ENCODE measurements at regions not wholly inside any gene's neighbourhood (a gene's known extent, or its start where the extent isn't known, plus 50 kb on each side); places are given as distances from the start of the nearest gene placed in this dataset.
"Not testable (repeated sequence)": the region's sequence is repeated elsewhere in the genome, so short reads cannot be mapped to it uniquely, and the experiment has no call there.

DNA sequence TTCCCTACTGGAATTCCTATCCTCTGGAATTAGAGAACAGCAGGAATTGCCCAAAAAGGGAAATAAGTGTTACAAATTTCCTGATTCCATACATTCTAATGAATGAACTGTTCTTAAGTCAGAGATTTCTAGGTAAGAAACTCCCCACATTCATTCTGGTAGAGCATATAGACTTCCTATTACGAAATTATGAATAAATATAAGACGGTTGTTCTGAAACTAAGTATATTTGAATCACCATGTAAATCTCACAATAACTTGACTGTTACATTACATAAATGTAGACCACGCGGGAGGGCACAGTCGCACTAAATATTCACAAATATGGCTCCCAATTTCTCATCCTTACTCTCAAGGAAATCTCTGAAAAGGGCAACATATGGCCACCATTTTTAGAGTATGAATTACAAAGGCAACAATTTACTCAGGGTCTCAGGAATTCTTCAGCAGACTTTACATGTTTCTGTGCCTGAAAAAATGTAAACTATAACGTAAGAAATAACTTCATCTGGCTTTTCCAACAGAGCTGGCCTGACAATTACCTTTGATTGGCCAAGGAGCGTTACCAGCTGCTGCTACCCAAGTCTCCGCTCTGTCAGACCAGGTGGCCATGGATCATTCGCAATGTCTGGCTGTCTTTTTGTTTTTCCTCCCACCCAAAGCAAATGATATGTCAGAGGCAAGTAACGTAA, 115.8 kb downstream of the MPP7 start:
- H3K9me3 Mint-ChIP-seq (ENCODE audit: low read depth), result no peaks in the 10 kb centered on the region
- ChIA-PET CTCF (interaction anchor here (0.7 kb wide), 1 partner anchor 37 kb away, joined by 3 read pairs; no protein-coding TSS in a partner anchor), POLR2A (no interaction called here)
- no peak overlapping the region for H3K4me3 Mint-ChIP-seq
- H3K36me3 Mint-ChIP-seq (ENCODE audit: low read depth), result peaks cover 3% of the 10 kb centered on the region
- no peak for ATAC-seq
- H3K4me1 Mint-ChIP-seq, result peaks cover 16% of the 10 kb centered on the region
- DNase-seq, result no peak
- no peak overlapping the region for H3K27ac Mint-ChIP-seq
- intact Hi-C loops (cut with DNase I, micrococcal nuclease), result no loop called here
- H3K27me3 Mint-ChIP-seq, result no peaks in the 10 kb centered on the region

DNA sequence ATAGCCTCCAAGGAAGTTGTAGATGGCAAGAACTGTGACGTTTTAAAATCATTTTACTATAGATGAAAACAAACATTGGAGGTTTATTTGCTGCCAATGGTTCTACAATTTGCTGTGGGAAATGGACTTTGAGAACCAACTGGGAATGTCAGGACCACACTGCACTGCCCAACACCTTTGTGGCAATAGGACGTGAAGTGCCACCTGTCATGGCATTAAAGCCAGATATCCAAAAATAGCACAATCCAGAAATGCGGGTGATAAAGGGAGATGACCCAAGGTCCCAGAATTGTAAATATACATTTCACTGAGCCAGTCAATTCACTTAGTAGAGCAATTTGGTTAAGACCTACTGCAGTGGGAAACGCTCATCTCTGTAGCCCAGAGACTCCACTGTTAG, 116.4 kb downstream of the MPP7 start:
- ATAC-seq (no peak), DNase-seq (no peak)
- ChIA-PET CTCF (interaction anchor here (0.7 kb wide), 1 partner anchor 37 kb away, joined by 3 read pairs; no protein-coding TSS in a partner anchor), POLR2A (no interaction called here)
- H3K4me3 Mint-ChIP-seq, result no peak overlapping the region
- H3K36me3 Mint-ChIP-seq (ENCODE audit: low read depth), result peaks cover 3% of the 10 kb centered on the region
- H3K4me1 Mint-ChIP-seq, result peaks cover 16% of the 10 kb centered on the region
- no peaks in the 10 kb centered on the region for H3K9me3 Mint-ChIP-seq (ENCODE audit: low read depth)
- no peak overlapping the region for H3K27ac Mint-ChIP-seq
- H3K27me3 Mint-ChIP-seq, result no peaks in the 10 kb centered on the region
- intact Hi-C loops (cut with DNase I, micrococcal nuclease), result no loop called here

DNA sequence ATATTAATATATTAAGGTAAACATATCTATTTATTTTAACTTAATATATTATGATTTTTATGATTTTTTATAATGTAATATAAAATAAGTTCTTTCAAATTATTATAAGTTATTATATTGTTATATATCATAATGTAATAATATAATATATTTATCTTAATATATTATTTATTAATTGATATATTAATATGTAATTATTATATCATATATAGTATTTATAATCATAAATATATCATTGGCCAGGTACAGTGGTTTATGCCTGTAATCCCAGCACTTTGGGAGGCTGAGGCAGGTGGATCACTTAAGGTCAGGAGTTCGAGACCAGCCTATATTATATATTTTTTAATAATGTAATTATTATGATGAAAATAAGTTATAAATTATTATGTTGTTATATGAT, 118.1 kb downstream of the MPP7 start:
- peaks cover 5% of the 10 kb centered on the region for H3K4me1 Mint-ChIP-seq
- no peaks in the 10 kb centered on the region for H3K36me3 Mint-ChIP-seq (ENCODE audit: low read depth)
- ATAC-seq (no peak), DNase-seq (no peak)
- H3K27ac Mint-ChIP-seq, result no peak overlapping the region
- H3K27me3 Mint-ChIP-seq, result no peaks in the 10 kb centered on the region
- ChIA-PET POLR2A (no interaction called here), CTCF (interaction anchor here (1.3 kb wide), 1 partner anchor 57 kb away, joined by 8 read pairs; no protein-coding TSS in a partner anchor)
- no peak overlapping the region for H3K4me3 Mint-ChIP-seq
- intact Hi-C loops (cut with DNase I, micrococcal nuclease), result no loop called here
- no peaks in the 10 kb centered on the region for H3K9me3 Mint-ChIP-seq (ENCODE audit: low read depth)

DNA sequence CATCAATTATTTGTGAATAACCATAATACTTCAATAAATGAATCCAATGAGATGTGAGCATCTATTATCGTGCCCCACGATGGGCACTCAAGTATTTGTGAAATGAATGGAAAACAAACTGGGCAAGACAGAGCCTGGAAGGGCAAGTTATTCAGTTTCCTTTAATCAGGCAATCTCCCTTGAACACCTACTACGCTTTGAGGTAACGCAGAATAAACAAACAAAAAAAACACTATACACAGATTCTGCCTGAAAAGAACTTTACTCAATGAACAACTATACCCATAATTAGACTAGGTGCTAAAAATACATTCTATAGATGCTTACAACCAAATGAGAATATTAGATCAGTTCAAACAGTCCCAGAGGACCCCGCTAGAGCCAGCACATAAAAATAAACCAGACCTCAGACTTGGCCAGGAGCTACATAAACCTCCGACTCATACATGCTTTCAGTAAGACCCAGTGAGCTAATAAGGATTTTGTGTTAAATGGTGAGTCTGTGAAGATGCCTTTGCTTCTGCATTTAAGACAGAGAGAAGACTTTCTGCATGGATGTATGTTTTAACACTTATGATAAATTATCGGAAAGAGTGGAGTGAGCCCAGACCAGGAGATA, 121.3 kb downstream of the MPP7 start:
- DNase-seq (no peak), ATAC-seq (no peak)
- ChIA-PET POLR2A (no interaction called here), CTCF (interaction anchor here (0.8 to 1.4 kb wide), 2 partner anchors 60 to 66 kb away, joined by 3 to 4 read pairs; no protein-coding TSS in a partner anchor)
- Mint-ChIP-seq H3K4me1 (peaks cover 25% of the 10 kb centered on the region), H3K27ac (no peak overlapping the region), H3K4me3 (no peak overlapping the region), H3K27me3 (no peaks in the 10 kb centered on the region), H3K9me3 (ENCODE audit: low read depth) (no peaks in the 10 kb centered on the region), H3K36me3 (ENCODE audit: low read depth) (no peaks in the 10 kb centered on the region)
- intact Hi-C loops (cut with DNase I, micrococcal nuclease), result loop anchor here in 1 of 2 experiments (2.0 kb wide), 1 partner anchor 199 kb away; no protein-coding TSS in a partner anchor

DNA sequence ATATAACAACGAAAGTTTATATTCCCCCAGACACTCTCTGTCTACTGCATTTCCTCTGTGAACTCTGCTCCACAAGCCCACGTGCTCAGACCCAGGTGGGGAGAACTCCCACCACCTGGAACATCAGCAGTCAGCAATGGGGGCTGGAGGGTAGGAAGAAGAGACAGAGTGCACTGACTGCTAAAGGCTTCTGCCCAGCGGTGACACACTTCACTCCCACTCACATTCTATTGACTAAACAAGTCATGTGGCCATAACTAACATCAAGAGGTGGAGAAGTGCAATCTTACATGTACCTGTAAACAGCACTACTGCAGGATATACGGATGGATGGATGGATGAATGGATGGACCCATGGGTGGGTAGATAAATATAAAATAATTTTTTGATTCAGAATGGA, 122.2 kb downstream of the MPP7 start:
- Mint-ChIP-seq H3K36me3 (ENCODE audit: low read depth) (no peaks in the 10 kb centered on the region), H3K4me3 (no peak overlapping the region), H3K9me3 (ENCODE audit: low read depth) (no peaks in the 10 kb centered on the region), H3K27me3 (no peaks in the 10 kb centered on the region), H3K4me1 (peaks cover 32% of the 10 kb centered on the region), H3K27ac (no peak overlapping the region)
- DNase-seq (peak; percentile 25), ATAC-seq (peak; percentile 37)
- intact Hi-C loops (cut with DNase I, micrococcal nuclease), result no loop called here
- ChIA-PET POLR2A (no interaction called here), CTCF (interaction anchor here (0.7 to 1.4 kb wide), 2 partner anchors 61 to 213 kb away, joined by 3 to 4 read pairs; no protein-coding TSS in a partner anchor)

DNA sequence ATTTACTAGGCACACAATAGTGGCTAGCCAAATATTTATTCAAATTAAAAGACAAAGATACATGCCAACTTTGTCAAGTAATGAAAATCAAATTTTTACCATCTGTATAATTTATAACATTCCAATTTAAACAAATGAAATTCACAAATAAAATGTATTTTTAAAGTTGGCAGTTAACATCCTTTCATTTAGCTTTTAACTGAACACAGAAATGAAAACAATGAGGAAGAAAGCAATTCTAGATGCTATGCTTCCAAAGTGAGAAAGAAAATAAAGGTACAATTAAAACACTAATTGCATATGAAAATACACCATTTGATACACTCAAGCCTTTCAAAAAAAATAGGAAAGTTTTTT, 123.1 kb downstream of the MPP7 start:
- Mint-ChIP-seq H3K36me3 (ENCODE audit: low read depth) (peaks cover under 1% of the 10 kb centered on the region), H3K27me3 (no peaks in the 10 kb centered on the region), H3K4me3 (no peak overlapping the region), H3K9me3 (ENCODE audit: low read depth) (no peaks in the 10 kb centered on the region), H3K4me1 (peaks cover 36% of the 10 kb centered on the region), H3K27ac (no peak overlapping the region)
- DNase-seq (no peak), ATAC-seq (no peak)
- intact Hi-C loops (cut with DNase I, micrococcal nuclease), result loop anchor here (1.0 to 5.0 kb wide), 11 partner anchors 39 to 1077 kb away; partner anchors contain the start of genes ANKRD26 (in 1 of the 2) and MPP7 (in 1 of the 2)
- ChIA-PET POLR2A (interaction anchor here (0.6 kb wide), 1 partner anchor 439 kb away, joined by 3 read pairs; no protein-coding TSS in a partner anchor), CTCF (interaction anchor here (0.6 to 2.3 kb wide), 20 partner anchors 11 to 475 kb away, joined by 3 to 12 read pairs (median 4); partner anchors contain the start of gene MPP7)

DNA sequence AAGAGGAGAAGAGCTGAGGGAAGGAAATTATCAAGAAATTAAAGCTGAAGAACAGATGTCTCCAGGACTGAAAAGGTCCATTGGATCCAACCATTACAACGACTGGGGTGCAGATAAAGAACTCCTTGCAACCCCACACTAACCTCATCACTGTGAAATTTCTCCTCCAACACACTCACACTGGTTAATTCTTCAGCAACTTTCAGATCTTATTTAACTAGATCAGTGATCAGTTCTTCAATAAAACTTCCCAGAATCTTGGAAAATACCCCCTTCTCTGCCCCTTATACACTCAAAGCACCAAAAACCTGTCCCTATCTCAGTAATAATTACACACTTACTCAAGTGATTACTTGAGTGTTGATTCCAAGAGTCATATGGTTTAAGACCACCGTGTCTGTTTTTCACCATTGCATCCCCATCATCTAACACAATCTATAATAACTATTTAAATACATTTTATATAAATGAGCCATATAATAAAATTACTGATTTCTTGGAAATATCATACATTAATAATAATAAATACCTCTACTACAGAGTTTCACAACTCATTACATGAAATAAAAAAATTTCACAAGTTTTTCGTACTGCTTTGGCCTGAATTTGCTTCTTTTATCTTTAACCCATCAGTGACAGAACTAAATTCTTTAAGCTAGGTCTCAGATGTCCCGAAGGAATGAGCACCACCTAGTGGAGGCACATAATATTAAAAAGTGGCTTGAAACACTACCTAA, 123.7 kb downstream of the MPP7 start:
- intact Hi-C loops (cut with DNase I, micrococcal nuclease), result loop anchor here (1.0 to 5.0 kb wide), 11 partner anchors 40 to 1077 kb away; partner anchors contain the start of genes ANKRD26 (in 1 of the 2) and MPP7 (in 1 of the 2)
- Mint-ChIP-seq H3K9me3 (ENCODE audit: low read depth) (no peaks in the 10 kb centered on the region), H3K27ac (peak overlapping the region; percentile 97), H3K4me1 (peaks cover 36% of the 10 kb centered on the region), H3K36me3 (ENCODE audit: low read depth) (peaks cover 3% of the 10 kb centered on the region), H3K4me3 (peak overlapping the region; percentile 43), H3K27me3 (no peaks in the 10 kb centered on the region)
- ChIA-PET CTCF (interaction anchor here (0.6 to 2.3 kb wide), 23 partner anchors 11 to 475 kb away, joined by 3 to 12 read pairs (median 4); partner anchors contain the start of gene MPP7), POLR2A (interaction anchor here (0.6 to 0.7 kb wide), 2 partner anchors 11 to 439 kb away, joined by 3 to 4 read pairs; no protein-coding TSS in a partner anchor)
- ATAC-seq (peak; percentile 28), DNase-seq (peak; percentile 51)

DNA sequence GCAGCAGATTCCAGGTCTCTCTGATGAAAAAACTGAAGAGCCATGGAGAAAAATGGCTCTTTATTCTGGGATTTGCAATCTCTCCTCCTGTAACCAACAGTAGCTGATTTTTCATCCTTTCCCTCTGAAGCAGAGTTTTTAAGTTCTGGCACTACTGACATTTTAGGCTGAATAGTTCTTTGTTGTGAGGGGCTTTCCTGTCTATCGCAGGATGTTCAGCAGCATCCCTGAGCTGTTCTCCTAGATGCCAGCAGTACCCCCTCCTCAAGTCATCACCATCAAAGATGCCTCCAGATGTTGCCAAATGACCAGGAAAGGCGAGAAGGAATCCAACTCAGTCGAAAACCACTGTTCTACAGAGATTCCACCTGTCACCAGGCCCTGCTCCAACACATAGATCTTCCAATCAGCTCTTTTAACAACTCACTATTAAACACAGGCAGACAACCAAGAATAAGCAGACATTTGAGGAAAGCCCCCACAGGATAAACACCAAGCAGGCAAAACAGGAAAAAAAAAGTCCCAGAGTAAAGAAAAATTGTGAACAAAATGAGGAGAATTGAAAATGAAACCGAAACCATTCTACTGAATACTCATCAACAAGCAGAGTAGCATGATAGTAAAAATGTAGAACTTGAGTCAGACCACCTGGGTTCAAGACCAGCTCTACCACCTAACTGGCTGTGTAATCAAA, 124.8 kb downstream of the MPP7 start:
- ATAC-seq (peak; percentile 87), DNase-seq (peak; percentile 28)
- intact Hi-C loops (cut with DNase I, micrococcal nuclease), result loop anchor here (1.0 to 5.0 kb wide), 11 partner anchors 41 to 1076 kb away; partner anchors contain the start of genes ANKRD26 (in 1 of the 2) and MPP7 (in 1 of the 2)
- ChIA-PET CTCF (interaction anchor here (0.7 to 2.3 kb wide), 10 partner anchors 10 to 441 kb away, joined by 3 to 12 read pairs (median 4); no protein-coding TSS in a partner anchor), POLR2A (interaction anchor here (0.7 kb wide), 1 partner anchor 10 kb away, joined by 4 read pairs; no protein-coding TSS in a partner anchor)
- Mint-ChIP-seq H3K27me3 (no peaks in the 10 kb centered on the region), H3K27ac (peak overlapping the region; percentile 97), H3K9me3 (ENCODE audit: low read depth) (no peaks in the 10 kb centered on the region), H3K4me3 (peak overlapping the region; percentile 73), H3K36me3 (ENCODE audit: low read depth) (peaks cover 3% of the 10 kb centered on the region), H3K4me1 (peaks cover 38% of the 10 kb centered on the region)

DNA sequence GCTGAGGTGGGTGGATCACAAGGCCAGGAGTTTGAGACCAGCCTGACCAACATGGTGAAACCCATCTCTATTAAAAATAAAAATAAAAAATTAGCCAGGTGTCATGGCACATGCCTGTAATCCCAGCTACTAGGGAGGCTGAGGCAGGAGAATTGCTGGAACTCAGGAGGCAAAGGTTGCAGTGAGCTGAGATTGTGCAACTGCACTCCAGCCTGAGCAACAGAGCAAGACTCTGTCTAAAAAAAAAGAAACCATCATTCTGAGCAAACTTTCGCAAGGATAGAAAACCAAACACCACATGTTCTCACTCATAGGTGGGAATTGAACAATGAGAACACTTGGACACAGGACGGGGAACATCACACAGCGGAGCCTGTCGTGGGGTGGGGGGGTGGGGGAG, 126.4 kb downstream of the MPP7 start:
- DNase-seq; CTCF ChIA-PET; H3K4me3 Mint-ChIP-seq; POLR2A ChIA-PET; H3K27ac Mint-ChIP-seq; H3K27me3 Mint-ChIP-seq; H3K36me3 Mint-ChIP-seq (ENCODE audit: low read depth); H3K9me3 Mint-ChIP-seq (ENCODE audit: low read depth); ATAC-seq: not testable (repeated sequence)
- peaks cover 40% of the 10 kb centered on the region for H3K4me1 Mint-ChIP-seq
- intact Hi-C loops (cut with DNase I, micrococcal nuclease), result loop anchor here (5.0 kb wide), 5 partner anchors 66 to 1074 kb away; partner anchors contain the start of gene ANKRD26 (in 1 of the 2)

DNA sequence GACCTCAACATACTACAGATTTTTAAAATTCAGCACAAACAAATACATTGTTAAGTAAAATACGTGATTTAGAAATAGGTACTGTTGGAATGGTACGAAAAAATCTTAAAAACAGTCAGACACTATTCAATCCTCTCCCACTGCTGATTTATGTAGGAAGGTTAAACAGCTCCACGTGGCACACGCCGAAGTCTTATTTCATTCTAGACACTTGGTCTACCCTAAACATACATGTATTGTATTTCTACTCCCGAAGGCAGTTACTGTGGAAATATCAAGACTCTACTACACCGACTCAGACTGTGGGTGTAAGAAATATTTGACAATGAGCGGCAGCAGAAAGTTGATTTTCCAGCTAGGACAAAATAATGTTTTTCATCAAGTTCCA, 130.6 kb downstream of the MPP7 start:
- H3K27ac Mint-ChIP-seq, result no peak overlapping the region
- no peaks in the 10 kb centered on the region for H3K9me3 Mint-ChIP-seq (ENCODE audit: low read depth)
- H3K4me1 Mint-ChIP-seq, result peaks cover 18% of the 10 kb centered on the region
- no peaks in the 10 kb centered on the region for H3K27me3 Mint-ChIP-seq
- ATAC-seq, result no peak
- peaks cover 3% of the 10 kb centered on the region for H3K36me3 Mint-ChIP-seq (ENCODE audit: low read depth)
- ChIA-PET POLR2A (no interaction called here), CTCF (interaction anchor here (0.6 to 1.2 kb wide), 5 partner anchors 8 to 1489 kb away, joined by 3 to 5 read pairs (median 3); no protein-coding TSS in a partner anchor)
- intact Hi-C loops (cut with DNase I, micrococcal nuclease), result no loop called here
- no peak for DNase-seq
- H3K4me3 Mint-ChIP-seq, result no peak overlapping the region
